ENCODE measurements at regions not wholly inside any gene's neighbourhood (a gene's known extent, or its start where the extent isn't known, plus 50 kb on each side); places are given as distances from the start of the nearest gene placed in this dataset.

DNA sequence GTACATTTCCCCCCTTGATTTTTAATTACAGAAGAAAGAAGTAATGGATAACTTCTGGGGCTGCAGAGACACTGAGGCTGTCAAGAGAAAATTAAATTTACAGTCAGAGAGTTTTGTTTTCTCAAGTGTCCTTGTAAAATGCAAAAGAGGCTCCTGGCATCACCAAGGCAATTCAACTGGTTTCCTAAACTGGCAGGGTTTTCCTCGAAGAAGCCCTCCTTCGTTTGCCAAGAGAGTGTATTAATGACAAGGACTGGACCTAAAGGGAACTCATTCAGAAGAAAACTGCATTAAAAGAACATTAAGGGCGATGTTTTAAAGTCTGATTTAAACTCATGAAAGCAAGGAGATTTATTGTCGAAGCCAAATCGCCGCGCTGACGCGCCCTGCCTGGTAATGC lies 476.9 kb downstream of the ZSWIM6 start:
- no peaks in the 10 kb centered on the region for H3K9me3 ChIP-seq (ENCODE audit: insufficient read depth, low read depth, low read length)
- H3K4me3 ChIP-seq (ENCODE audit: low read length) = no peak overlapping the region
- no peaks in the 10 kb centered on the region for H3K36me3 ChIP-seq (ENCODE audit: insufficient read depth, low read depth, low read length)
- H3K4me1 ChIP-seq (ENCODE audit: insufficient read depth, low read length) = no peaks in the 10 kb centered on the region
- H3K27ac ChIP-seq (ENCODE audit: low read length) = no peak overlapping the region
- no peak overlapping the region for H3K9ac ChIP-seq (ENCODE audit: low read depth, low read length)
- H3K27me3 ChIP-seq (ENCODE audit: insufficient read depth, low read length) = no peaks in the 10 kb centered on the region

DNA sequence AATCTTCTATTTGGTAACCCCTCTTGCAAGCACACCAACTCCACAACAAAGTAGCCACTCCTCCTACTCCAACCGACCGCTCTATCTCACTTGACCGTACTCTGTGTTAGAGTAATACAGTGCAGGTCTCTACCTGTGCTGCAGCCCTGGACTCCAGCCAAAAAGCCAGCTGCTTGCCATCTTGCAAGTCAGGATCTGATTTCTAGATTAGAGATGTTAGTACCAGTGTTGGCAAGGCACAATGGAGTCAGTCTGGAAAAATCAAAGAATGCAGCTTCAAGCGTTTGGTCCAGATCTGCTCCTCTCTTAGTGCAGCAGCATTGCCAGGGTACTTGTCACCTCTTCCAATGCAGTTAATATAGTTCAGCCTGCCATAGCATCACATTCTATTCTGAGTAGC lies 477.6 kb downstream of the ZSWIM6 start:
- H3K4me1 ChIP-seq (ENCODE audit: insufficient read depth, low read length) = no peaks in the 10 kb centered on the region
- H3K27me3 ChIP-seq (ENCODE audit: insufficient read depth, low read length) = no peaks in the 10 kb centered on the region
- no peaks in the 10 kb centered on the region for H3K9me3 ChIP-seq (ENCODE audit: insufficient read depth, low read depth, low read length)
- no peak overlapping the region for H3K4me3 ChIP-seq (ENCODE audit: low read length)
- no peak overlapping the region for H3K9ac ChIP-seq (ENCODE audit: low read depth, low read length)
- H3K36me3 ChIP-seq (ENCODE audit: insufficient read depth, low read depth, low read length) = no peaks in the 10 kb centered on the region
- no peak overlapping the region for H3K27ac ChIP-seq (ENCODE audit: low read length)

DNA sequence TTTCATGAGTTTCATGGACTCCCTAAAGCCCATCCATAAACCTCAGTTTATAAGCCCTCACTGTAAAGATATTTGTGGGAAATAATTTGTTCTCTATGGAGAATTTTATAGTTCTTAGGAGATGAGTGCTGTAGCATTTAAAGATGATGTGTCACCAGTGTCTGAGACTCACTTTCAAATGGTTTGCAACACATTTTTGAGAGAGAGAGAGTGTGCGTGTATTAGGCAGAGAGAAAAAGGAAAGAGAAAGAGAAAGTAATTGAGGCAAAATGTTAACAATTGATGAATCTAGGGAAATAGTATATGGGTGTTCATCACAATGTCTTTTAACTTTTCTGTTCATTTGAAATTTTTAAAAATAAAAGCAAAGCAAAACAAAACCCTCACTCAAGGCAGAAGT lies 479.0 kb downstream of the ZSWIM6 start:
- H3K4me3 ChIP-seq (ENCODE audit: low read length) = no peak overlapping the region
- no peaks in the 10 kb centered on the region for H3K9me3 ChIP-seq (ENCODE audit: insufficient read depth, low read depth, low read length)
- no peak overlapping the region for H3K27ac ChIP-seq (ENCODE audit: low read length)
- no peaks in the 10 kb centered on the region for H3K36me3 ChIP-seq (ENCODE audit: insufficient read depth, low read depth, low read length)
- H3K27me3 ChIP-seq (ENCODE audit: insufficient read depth, low read length) = no peaks in the 10 kb centered on the region
- no peaks in the 10 kb centered on the region for H3K4me1 ChIP-seq (ENCODE audit: insufficient read depth, low read length)
- H3K9ac ChIP-seq (ENCODE audit: low read depth, low read length) = no peak overlapping the region

DNA sequence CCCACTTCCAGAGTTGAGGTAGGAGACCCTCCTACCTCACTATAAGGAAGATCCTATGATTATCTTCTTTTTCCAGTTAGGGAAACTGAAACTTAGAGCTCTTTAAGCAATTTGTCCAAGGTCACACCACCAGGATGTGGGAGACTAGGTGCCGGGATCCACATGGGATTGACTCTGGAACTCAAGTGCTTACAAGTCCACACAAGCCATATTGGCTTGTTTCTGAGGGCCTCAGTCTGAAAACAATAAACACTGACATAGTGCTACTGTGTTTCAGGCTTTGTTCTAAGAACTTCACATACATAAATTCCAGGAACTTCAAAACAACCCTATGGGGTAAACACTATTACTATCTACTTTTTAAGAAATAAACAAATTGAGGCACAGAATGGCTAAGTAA lies 481.3 kb downstream of the ZSWIM6 start:
- no peaks in the 10 kb centered on the region for H3K36me3 ChIP-seq (ENCODE audit: insufficient read depth, low read depth, low read length)
- no peaks in the 10 kb centered on the region for H3K9me3 ChIP-seq (ENCODE audit: insufficient read depth, low read depth, low read length)
- H3K9ac ChIP-seq (ENCODE audit: low read depth, low read length) = no peak overlapping the region
- peaks cover 9% of the 10 kb centered on the region for H3K4me1 ChIP-seq (ENCODE audit: insufficient read depth, low read length)
- H3K27me3 ChIP-seq (ENCODE audit: insufficient read depth, low read length) = no peaks in the 10 kb centered on the region
- H3K27ac ChIP-seq (ENCODE audit: low read length) = no peak overlapping the region
- no peak overlapping the region for H3K4me3 ChIP-seq (ENCODE audit: low read length)

DNA sequence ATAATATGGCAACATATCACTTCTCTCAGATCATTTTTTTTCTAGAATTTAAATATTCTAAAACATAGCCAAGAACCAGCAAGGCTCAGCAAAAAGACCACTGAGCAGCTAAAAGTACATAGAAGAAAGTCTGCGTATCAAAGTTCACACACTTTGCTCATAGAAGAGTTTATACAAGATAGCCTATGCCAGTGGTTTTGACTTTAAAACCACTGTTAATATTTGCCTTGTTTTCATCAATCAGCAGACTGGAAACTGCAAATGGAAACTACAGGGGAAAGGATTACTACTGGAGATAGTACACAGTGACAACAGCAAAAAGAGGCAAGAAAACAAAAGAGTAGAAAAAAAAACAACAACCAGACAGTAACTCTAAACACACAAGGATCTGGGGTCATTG lies 483.3 kb downstream of the ZSWIM6 start:
- no peak overlapping the region for H3K9ac ChIP-seq (ENCODE audit: low read depth, low read length)
- H3K36me3 ChIP-seq (ENCODE audit: insufficient read depth, low read depth, low read length) = no peaks in the 10 kb centered on the region
- H3K9me3 ChIP-seq (ENCODE audit: insufficient read depth, low read depth, low read length) = no peaks in the 10 kb centered on the region
- no peak overlapping the region for H3K27ac ChIP-seq (ENCODE audit: low read length)
- H3K4me1 ChIP-seq (ENCODE audit: insufficient read depth, low read length) = peaks cover 9% of the 10 kb centered on the region
- no peaks in the 10 kb centered on the region for H3K27me3 ChIP-seq (ENCODE audit: insufficient read depth, low read length)
- H3K4me3 ChIP-seq (ENCODE audit: low read length) = no peak overlapping the region

DNA sequence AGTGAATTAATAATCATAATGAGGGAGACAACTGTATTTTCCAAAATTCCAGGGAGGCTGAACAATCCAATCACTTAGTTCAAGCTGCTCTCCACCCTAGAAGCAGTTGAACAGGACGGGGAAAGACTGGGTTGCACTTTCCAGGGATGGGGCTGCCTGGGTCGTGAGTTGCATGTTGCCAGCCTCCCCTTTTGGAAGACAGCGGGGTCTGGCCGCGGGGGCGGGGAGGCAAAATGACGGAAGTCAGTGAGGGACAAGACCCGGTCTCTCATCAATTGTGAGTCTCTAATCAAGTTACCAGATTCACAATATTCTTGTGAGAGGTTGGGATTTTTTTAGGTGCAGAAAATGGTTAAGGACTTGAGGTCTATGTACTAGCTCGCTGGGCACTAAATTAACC lies 484.1 kb downstream of the ZSWIM6 start:
- Histone ChIP-seq H3K9me3 (ENCODE audit: insufficient read depth, low read depth, low read length) (no peaks in the 10 kb centered on the region), H3K4me3 (ENCODE audit: low read length) (no peak overlapping the region), H3K27ac (ENCODE audit: low read length) (no peak overlapping the region), H3K36me3 (ENCODE audit: insufficient read depth, low read depth, low read length) (no peaks in the 10 kb centered on the region), H3K9ac (ENCODE audit: low read depth, low read length) (no peak overlapping the region), H3K4me1 (ENCODE audit: insufficient read depth, low read length) (peaks cover 9% of the 10 kb centered on the region), H3K27me3 (ENCODE audit: insufficient read depth, low read length) (no peaks in the 10 kb centered on the region)

DNA sequence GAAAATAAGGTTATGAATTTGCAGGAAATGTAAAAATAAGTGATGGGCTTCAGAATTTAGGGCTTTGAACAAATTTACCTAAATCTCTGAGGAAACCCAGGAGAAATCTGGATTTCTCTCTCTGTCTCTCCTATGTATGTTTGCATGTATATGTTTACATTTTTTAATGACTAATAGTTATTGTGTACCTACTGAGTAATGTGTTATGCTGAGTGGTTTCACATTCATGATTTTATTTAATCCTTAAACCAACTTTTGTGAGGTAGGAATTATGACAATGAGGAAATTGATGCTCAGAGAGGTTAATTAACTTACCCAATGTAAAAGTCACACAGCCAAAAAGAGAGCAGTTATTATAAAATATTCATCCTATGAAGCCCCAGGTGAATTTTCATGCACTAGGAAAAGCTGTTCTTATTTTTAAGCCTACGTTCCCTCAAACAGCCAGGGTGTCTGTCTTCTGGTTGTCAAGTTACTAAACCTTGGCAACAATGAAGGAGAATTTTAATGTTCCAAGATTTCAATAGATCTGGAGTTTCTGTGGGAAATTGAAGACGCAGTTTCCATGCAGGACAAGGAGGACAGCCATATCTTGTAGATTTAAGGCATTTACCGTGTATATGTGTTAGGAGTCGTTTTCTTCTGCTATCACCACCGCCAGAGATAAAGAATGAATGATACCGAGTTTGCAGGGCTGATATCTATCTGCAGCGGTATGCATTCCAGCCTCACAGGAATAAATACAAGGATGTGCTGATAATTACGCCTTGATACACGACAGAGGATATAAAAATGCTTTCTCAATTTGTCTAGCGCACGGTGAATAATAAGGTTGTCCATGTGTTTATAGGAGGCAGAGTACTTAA lies 484.8 kb downstream of the ZSWIM6 start:
- H3K9ac ChIP-seq (ENCODE audit: low read depth, low read length) = no peak overlapping the region
- peaks cover 9% of the 10 kb centered on the region for H3K4me1 ChIP-seq (ENCODE audit: insufficient read depth, low read length)
- no peaks in the 10 kb centered on the region for H3K27me3 ChIP-seq (ENCODE audit: insufficient read depth, low read length)
- no peaks in the 10 kb centered on the region for H3K36me3 ChIP-seq (ENCODE audit: insufficient read depth, low read depth, low read length)
- H3K9me3 ChIP-seq (ENCODE audit: insufficient read depth, low read depth, low read length) = no peaks in the 10 kb centered on the region
- H3K4me3 ChIP-seq (ENCODE audit: low read length) = no peak overlapping the region
- H3K27ac ChIP-seq (ENCODE audit: low read length) = no peak overlapping the region

DNA sequence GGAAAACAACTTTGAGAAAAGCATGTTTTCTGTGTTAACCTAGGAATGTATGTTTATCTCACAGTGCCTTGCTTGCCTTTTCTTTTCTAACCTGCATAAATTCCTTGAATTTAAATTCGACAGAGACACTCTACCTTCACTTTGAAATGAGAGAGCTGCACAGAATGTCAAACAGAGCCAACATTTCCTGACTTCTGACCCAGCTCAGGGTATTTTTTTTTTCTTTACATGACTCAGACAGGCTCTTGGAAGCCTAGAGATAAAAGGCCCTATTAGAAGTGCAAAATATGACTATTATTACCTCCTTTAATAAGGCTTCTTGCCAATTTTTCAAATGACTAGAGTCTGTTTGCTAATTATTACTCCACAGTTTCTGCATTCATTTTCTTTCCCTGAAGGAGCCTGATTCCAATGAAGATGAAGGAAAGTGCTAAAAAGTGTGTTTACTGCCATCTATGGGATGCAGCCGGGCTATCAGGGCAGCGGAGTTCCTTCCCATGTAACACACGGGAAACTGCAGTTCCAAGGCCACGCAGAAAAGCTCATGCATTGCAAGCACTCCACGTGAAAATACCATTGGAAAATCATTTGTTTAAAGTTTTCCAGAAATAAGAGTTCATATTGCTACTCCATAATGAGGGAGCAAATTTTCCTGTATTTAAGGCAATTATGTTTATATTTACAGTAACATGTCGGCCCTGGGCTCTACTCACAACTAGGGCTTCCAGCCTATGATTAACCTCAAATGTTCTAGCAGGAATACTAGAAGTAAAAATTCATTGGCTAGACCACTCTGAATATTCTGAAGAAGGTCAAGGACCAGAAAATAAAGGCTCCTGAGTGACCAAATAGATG lies 485.6 kb downstream of the ZSWIM6 start:
- H3K4me1 ChIP-seq (ENCODE audit: insufficient read depth, low read length) = peaks cover 9% of the 10 kb centered on the region
- H3K9ac ChIP-seq (ENCODE audit: low read depth, low read length) = no peak overlapping the region
- H3K27me3 ChIP-seq (ENCODE audit: insufficient read depth, low read length) = no peaks in the 10 kb centered on the region
- H3K9me3 ChIP-seq (ENCODE audit: insufficient read depth, low read depth, low read length) = no peaks in the 10 kb centered on the region
- no peak overlapping the region for H3K4me3 ChIP-seq (ENCODE audit: low read length)
- H3K27ac ChIP-seq (ENCODE audit: low read length) = no peak overlapping the region
- no peaks in the 10 kb centered on the region for H3K36me3 ChIP-seq (ENCODE audit: insufficient read depth, low read depth, low read length)

DNA sequence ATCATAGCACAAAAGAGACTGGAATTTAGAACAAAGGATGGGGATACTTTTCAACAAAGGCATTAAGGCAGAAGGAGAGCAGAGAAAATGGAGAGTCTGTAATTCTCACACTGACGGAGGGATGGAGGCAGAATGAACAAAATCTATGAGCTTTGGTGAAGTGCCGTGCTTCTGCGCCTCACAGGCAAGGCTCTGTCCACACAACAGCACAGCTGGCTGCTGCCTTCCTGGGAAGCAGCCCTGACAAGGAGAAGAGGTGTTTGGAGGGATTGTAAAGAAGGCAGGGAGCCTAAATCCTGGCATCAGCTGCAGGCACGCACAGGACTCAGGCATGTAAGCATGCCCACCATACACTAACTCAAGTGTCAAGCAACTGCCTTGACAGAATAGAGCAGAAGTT lies 485.2 kb upstream of the KIF2A start:
- H3K9me3 ChIP-seq (ENCODE audit: insufficient read depth, low read depth, low read length) = no peaks in the 10 kb centered on the region
- no peak overlapping the region for H3K27ac ChIP-seq (ENCODE audit: low read length)
- H3K9ac ChIP-seq (ENCODE audit: low read depth, low read length) = no peak overlapping the region
- peaks cover 12% of the 10 kb centered on the region for H3K4me1 ChIP-seq (ENCODE audit: insufficient read depth, low read length)
- H3K4me3 ChIP-seq (ENCODE audit: low read length) = no peak overlapping the region
- no peaks in the 10 kb centered on the region for H3K36me3 ChIP-seq (ENCODE audit: insufficient read depth, low read depth, low read length)
- H3K27me3 ChIP-seq (ENCODE audit: insufficient read depth, low read length) = no peaks in the 10 kb centered on the region

DNA sequence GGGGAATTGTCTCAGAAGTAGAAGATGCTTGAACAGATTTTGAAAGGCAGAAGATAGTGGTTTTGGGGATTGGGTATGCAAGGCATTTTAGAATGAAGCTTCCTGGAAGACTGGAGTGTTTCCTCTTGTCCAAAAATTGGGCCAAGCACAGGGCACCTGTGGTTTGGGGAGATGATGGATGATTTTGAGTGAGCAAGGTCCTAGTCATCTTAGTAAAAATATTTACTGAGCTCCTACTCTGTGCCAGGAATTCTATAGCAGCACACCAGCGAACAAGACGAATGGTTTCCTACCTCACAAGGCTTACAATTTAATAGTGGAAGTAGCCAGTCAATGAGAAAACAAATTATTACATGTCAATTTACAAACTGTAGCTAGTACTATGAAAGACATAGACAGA lies 484.4 kb upstream of the KIF2A start:
- Histone ChIP-seq H3K36me3 (ENCODE audit: insufficient read depth, low read depth, low read length) (no peaks in the 10 kb centered on the region), H3K27me3 (ENCODE audit: insufficient read depth, low read length) (no peaks in the 10 kb centered on the region), H3K9me3 (ENCODE audit: insufficient read depth, low read depth, low read length) (no peaks in the 10 kb centered on the region), H3K4me1 (ENCODE audit: insufficient read depth, low read length) (peaks cover 12% of the 10 kb centered on the region), H3K27ac (ENCODE audit: low read length) (no peak overlapping the region), H3K4me3 (ENCODE audit: low read length) (no peak overlapping the region), H3K9ac (ENCODE audit: low read depth, low read length) (no peak overlapping the region)

DNA sequence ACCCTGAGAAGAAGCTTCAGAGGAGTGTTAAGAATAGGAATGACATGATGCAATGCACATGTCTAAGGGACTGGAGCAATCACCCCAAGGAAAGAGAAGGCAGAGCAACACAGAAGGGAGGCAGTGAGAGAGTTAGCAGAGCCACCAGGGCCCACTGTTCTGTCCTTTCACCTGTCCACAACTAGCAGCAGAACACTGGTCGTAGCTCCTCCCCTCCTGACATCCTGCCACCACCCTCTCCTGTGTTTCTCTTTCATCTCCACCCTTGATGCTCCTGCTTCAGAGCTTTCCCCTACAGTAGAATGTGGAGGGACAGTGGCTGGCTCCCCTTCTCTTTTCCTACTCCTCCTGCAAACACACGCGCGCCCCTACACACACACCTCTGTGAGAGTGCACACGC lies 483.4 kb upstream of the KIF2A start:
- no peak overlapping the region for H3K9ac ChIP-seq (ENCODE audit: low read depth, low read length)
- H3K27me3 ChIP-seq (ENCODE audit: insufficient read depth, low read length) = no peaks in the 10 kb centered on the region
- H3K36me3 ChIP-seq (ENCODE audit: insufficient read depth, low read depth, low read length) = no peaks in the 10 kb centered on the region
- no peak overlapping the region for H3K4me3 ChIP-seq (ENCODE audit: low read length)
- peaks cover 5% of the 10 kb centered on the region; the same call in 1 of the 2 replicates for H3K4me1 ChIP-seq (ENCODE audit: insufficient read depth, low read length)
- H3K27ac ChIP-seq (ENCODE audit: low read length) = no peak overlapping the region
- no peaks in the 10 kb centered on the region for H3K9me3 ChIP-seq (ENCODE audit: insufficient read depth, low read depth, low read length)

DNA sequence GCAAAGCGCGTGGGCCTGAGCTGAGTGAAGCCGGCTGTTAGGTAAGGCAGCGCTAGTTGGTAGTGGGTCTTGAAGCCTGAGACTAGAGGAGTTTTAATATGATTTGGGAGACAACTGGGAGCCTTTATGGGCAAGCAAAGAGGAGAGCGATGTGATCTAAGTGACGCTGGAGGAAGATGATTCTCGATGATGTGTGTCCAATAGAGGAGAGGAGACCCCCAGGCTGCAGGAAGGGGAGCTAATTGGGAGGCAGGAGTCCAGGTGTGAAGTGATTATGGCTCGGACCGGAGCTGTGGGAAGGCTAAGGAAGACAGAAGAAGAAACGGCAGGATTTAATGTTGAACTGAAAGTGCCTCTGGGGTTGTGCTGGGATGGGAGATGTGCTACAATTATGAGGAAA lies 482.9 kb upstream of the KIF2A start:
- Histone ChIP-seq H3K4me1 (ENCODE audit: insufficient read depth, low read length) (0 out of 2 replicates have a peak, but pooled peaks cover 3% of the 10 kb centered on the region), H3K9me3 (ENCODE audit: insufficient read depth, low read depth, low read length) (no peaks in the 10 kb centered on the region), H3K9ac (ENCODE audit: low read depth, low read length) (no peak overlapping the region), H3K4me3 (ENCODE audit: low read length) (no peak overlapping the region), H3K27ac (ENCODE audit: low read length) (no peak overlapping the region), H3K27me3 (ENCODE audit: insufficient read depth, low read length) (no peaks in the 10 kb centered on the region), H3K36me3 (ENCODE audit: insufficient read depth, low read depth, low read length) (no peaks in the 10 kb centered on the region)

Measured in iPS-20b (cell line).